Hematopoietic multipotent progenitor cell (in vitro differentiated cells): ENCODE measurements at regions not wholly inside any gene's neighbourhood (a gene's known extent, or its start where the extent isn't known, plus 50 kb on each side); places are given as distances from the start of the nearest gene placed in this dataset.

Experiments
- DNase-seq, 3 donors: peaks; one replicate each; pipeline ENCODE4 v3.0.0-alpha.2; 2011 to 2015; ENCODE audit warnings: low read depth in 2 of 3, low spot score in 2 of 3

DNA sequence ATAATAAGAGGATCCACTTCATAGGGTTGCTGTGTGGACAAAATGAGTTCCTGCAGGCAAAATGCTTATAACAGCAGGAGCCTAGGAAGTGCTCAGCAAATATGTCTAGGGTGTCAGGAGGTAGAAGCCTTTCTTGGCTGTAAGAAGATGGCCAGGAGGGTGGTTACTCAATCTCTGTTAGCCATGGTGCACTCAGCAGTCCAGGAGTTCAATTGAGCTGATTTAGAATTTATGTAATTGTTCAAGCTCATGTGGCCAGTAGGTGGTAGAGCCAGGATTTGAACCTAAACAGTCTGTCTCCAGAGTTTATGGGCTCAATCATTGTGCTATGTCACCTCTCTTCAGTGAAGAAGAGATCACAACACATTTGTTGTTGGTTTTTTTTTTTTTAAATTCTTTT is 381.2 kb downstream of the KIF4B start:
- no peak for DNase-seq

DNA sequence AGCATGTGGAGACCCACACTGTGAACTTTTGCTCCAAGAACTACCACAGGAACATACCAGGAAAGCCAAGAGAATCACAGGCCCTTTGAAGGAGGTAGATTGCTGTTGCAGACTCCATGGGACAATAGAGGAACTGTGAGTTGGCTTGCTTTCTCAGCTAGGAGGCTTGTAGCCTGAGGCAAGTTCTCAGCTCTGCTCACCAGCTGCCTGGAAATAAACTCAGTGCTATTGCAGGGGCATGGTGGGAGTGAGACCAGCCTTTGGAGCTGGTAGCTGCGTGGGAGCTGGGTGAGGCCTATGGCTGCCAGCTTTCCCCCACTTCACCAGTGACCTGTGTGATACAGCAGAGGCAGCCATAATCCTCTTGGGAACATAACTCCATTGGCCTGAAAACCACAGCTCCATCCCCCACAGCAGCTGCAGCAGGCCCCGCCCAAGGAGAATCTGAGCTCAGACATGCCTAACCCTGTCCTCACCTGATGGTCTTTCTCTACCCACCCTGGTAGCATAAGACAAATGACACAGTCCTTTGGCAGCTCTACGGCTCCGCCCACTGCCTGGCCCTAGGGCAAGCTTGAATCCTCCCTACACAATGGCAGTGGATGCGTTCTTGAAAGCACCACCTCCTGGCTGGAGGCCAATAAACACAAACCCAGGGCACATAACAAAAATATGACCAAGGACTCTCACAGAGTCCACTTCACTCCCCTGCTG is 389.5 kb downstream of the KIF4B start:
- no peak for DNase-seq

DNA sequence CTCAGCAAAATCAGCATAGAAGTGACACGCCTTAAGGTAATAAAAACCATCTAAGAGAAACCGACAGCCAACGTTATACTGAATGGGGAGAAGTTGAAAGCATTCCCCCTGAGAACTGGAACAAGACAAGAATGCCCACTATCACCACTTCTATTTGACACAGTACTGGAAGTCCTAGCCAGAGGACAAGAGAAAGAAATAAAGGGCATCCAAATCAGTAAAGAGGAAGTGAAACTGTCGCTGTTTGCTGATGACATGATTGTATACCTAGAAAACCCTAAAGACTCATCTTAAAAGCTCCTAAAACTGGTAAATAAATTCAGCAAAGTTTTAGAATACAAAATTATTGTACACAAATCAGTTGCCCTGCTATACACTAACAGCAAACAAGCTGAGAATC is 393.3 kb downstream of the KIF4B start:
- DNase-seq = no peak

DNA sequence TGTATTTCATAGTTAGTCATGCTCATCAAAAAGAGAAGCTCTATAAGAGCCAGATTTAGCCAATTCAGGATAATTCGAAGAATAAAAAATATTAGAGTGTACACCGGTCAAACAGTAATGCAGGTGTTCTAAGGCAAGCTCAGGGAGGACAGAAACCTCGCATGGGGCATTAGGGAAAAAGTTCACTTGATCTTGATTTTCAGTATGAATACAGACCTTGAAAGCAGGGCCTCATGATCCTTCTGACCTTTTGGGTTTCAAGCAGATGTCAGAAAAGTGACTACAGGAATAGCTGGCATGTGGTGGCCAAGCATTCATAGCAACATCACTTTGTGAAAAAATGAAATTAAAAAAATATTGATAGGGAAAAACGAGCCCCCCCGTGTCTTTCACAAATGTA is 394.9 kb downstream of the KIF4B start:
- DNase-seq = no peak

DNA sequence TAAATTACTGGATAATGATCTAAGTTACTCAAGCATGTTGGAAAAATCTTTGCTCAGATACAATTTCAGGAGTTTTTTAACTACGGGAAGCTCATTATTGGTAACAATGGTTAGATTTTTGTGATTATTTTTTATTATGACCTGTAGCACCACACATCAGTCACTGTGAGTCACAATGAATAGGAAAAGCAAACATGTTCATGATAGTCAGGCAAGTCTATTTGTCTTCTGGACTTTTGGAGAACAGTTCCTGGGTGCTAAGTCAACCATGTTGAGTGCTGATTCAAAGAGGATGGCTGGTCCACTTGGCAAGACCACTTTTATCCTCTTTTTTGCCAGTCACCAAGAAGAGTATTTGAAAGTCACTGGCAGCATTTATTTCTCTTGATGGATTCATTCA is 403.2 kb downstream of the KIF4B start:
- DNase-seq = no peak

DNA sequence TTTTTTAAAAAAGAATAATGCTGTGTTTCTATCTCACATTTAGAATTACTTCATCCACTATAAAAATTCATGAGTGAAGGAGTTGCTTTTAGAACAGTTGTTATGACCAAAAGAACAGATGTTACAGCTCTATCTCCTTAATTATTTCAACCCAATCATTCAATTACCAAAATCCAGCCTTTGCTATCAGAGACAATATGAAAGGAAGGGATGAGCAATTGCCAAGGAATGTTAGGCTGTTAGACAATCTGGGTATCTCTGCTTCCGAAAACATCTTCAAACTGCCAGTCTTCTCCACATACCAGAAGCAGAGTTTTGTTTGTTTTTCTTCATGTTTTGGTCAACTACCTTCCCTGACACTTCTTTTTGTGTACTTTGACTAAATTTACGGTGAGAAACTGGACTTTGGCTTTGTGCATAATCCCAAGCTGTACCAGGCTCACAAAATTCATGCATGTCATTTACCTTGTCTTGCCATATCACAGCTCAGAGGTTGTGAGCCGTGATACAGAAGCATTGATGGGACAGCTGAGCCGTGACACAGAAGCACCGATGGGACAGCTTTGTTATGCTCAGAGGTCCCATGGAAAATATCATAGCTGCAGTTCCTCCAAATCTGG is 405.5 kb downstream of the KIF4B start:
- no peak for DNase-seq

DNA sequence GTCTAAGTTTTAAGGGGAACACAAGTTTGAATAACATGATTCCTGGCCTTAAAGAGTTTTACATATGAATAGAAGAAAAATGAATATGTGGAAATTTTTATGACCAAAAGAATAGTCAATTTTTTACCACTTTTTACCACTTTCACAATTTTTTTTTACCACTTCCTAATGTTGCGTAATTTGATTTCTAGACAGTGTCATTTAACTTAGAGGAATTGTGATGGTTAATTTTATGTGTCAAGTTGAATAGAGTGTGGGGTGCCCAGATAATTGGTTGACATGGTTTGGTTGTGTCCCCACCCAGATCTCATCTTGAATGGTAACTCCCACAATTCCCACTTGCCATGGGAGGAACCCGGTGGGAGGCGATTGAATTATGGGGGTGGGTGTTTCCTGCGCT is 416.6 kb downstream of the KIF4B start:
- no peak for DNase-seq

DNA sequence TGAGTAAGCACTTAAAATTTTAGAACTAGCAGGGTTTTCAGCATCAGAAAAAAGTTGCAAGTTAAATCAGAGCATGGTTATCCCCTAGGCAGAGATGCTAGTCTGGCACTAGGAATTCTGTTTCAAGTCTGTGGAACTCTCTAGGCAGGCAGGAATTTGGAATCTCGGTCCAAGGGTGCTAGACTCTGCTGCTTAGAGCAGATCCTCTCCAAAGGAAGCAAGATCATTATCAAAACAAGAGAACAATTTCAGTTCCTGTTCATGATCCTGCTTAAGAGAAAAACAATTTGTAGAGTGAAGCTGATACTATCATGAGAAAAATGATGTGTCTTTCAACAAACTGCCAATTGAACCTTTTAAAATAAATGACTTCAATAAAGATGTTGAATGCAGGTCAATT is 420.7 kb downstream of the KIF4B start:
- DNase-seq = no peak

DNA sequence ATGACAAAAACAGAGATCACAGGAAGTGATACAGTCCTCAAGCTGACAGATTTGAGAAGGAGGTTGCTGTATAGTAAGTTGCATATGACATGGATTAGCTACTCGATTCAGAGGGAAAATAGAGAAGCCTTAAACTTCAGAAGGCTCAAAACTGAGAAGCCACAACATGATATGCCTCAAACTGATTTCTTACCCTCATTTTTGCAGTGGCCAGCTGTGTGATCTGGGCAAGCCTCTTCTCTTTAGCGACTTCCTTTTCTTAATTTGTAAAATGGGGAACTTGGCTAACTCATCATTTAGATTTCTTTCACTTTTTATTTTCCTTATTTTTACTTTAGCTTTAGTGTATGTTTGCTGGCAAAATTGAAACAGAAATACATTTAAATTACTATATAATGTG is 421.1 kb downstream of the KIF4B start:
- DNase-seq = peak in 1 of 3 donors; percentile 4

DNA sequence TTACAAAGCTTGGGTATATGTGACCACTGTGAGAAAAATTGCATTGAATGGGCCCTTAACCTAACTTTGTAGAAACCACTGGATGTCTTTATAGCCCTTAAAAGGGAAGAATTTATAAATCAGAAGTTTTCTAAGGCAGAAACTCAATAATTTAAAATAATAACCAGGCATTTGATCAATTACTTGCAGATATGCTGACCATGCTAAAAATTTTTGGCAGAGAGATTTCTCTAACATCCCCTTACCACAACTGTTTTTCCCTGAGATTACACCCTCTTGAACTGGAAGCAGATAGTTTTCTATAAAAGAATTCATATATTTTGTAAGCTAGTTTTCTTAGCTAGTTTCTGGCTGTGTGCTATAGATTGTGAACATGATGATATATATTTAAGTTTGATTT is 428.3 kb downstream of the KIF4B start:
- DNase-seq = no peak

DNA sequence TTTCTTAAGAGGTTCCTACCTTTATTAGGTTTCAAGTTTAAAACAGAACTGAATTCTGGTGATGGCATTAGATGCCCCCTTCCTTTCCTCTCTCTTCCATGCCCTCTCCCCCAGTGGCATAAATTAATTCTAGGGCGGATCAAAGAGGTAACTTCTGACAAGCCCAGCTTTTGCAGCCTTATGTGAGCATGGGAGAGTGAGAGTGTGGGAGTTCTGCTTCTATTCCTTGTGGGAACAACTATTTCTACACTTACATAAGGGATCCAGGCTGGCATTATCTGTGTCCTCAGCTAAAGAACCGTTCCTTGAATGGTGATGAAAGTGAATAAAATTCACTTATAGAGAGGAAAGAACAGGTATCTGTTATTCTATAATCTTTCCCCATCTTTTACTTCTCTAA is 437.6 kb downstream of the KIF4B start:
- DNase-seq = no peak

DNA sequence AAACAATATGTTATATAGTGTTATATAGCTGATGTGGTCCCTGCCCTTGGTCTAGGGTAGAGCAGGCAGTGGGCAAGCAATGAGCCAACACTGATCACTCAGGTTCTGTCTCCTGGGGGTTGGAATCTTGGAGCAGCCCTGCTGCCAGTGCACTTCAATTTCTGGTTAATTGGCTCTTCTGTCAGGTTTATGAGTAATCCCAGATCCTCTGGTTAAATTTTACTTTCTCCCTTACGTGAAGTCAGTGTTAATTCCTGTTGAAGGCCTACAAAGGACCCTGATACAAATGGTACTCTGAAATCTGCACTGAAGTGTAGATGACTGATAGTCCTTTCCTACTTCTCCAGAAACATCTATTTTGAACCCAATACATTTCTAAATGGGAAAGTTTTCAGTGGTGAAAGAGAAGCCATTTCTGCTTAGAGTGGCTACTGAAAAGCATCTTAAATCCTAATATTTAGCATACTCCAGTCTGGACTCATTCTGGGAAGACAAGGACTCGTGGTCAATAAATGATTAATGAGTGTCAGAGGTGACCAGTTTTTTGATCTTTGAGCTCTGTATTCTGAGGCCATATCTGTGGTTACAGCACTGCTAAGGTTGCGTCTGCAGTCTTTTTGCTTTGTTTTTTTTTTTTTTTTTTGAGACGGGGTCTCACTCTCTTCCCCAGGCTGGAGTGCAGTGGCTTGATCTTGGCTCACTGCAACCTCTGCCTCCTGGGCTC is 442.4 kb downstream of the KIF4B start:
- no peak for DNase-seq

DNA sequence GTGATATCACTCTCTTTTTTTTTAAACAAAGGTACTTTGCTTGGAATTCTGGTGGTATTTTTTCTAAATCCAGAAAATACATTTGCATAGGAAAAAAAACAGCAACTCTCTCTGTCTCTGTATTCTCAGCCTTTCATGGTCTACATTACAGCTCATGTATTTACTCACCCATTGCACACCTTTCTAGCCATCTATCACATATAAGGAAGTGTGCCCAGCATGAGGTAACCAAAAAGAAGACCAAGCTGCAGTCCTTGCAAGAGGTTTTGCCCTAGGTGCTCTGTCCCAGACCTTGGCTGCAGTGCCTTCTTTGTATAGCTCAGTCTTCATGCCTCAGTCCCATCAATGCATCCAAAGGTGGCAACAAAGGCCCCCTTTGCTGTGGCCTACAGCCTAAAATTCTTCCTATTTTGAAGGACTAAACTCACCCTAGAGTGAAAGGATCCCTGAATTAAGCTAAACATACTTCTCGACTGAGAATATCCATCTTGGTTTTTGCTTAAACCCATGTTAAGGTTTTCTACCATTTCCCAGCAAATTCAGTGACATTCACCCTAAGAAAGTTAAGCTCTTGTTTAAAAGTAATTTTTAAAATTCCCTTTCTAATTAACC is 446.4 kb downstream of the KIF4B start:
- DNase-seq = no peak

DNA sequence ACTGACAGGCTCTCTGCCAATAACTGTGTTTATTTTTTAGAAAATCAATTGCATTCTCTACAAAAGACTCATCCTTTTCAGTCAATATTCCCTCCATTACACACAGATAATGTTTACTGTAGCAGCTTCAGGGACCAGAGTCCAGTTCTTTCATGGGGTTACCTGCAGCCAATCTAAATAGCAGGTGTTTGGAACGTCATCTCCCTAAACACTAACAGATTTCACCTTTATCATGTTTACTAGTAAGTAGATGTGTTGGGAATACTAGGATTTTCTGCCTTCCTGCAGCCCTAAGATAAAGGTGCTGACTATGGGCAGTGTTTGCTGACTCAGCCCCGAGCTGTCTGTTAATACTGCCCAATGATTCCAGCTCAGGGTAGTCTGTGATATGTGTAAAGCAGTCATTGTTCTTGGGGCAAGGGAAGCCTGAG is 447.0 kb downstream of the KIF4B start:
- DNase-seq = no peak

DNA sequence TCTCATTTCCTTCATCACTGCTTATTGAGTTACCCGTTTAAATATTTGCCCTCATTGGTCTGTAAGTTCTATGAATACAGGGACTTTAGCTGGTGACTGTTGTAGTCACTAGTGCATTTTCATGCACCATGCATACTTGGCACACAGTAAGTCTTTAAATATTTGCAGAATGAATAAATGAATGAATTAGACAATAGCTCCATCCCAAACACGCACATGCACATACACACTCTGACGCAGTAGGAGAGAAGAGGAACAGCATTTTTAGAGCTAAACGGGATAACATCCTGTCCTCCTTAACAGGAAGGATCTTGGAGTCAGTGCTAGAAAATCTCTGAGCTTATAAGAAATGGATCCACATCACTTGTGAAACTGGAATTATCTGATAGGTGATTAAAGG is 447.7 kb downstream of the KIF4B start:
- no peak for DNase-seq

DNA sequence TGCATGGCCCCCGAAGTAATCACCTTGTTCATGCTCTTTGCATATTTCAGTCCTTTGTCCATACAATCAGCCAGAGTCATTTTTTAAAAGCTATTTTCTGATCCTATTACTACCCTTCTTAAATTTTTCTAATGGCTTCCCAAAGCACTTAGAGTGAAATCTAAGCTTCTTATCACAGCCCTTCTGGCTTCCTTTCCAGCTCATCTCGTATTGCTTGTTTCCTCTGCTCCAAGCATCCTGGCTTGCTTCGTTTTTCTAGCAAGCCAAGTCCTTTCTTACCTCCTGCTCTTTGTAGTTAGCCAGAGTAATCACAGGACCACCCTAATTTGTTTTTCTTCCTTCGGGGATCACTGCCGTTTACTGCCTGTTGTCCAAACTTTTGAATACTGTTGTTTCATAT is 453.3 kb downstream of the KIF4B start:
- no peak for DNase-seq

DNA sequence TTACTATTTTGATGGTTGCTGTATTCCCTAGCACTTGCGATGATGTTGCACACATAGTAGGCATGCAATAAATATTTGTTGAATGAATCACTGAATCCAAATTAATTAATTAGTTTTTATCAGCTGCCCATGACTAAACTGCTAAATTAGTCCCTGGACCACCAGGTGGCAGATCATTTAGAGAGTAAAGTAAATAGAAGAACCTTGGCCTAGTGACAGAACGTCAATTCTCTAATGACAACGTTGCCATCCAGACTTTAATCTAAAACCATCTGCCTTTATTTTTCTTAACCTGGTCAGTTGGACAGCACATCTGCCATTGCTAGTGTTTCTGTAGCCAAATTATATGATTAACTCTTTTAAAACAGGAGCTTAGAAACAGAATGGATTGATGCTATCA is 457.5 kb downstream of the KIF4B start:
- no peak for DNase-seq

DNA sequence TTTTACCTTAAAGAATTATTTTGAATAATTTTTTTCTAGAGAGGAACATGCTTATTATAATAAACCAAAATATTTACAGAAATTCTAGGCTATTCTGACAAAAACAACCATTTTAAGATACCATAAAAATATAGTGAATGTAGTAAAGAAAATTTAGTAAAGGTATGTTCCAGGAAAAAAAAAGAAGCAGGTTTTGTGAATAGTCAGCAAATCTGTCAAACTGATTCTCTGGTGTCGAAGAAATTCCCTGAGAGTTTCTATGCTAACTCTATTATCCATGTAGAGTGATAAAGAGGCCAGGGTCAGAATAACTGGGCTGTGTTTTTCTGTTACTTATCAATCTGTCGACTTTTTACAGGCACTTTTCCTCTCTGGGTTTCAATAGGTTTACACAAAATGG is 459.2 kb downstream of the KIF4B start:
- no peak for DNase-seq

DNA sequence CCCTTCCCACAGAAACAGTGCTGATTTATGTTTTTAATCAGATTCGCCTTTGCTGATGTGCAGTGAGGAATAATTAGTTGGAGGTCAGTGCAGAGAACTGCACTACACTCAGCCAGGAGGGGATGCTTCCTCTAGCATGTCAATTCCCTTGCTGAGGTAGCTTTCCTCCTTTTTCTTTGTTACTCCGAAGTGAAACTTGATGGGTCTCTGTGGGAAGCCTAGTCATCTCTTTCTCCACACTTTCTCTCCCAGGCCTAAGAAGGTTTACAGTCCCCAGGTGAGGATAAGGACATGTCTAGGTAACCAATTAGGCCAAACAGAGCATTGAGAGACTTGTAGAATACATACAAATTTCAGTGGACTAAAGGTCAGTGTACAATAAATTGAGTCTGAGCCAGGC is 461.8 kb downstream of the KIF4B start:
- no peak for DNase-seq

DNA sequence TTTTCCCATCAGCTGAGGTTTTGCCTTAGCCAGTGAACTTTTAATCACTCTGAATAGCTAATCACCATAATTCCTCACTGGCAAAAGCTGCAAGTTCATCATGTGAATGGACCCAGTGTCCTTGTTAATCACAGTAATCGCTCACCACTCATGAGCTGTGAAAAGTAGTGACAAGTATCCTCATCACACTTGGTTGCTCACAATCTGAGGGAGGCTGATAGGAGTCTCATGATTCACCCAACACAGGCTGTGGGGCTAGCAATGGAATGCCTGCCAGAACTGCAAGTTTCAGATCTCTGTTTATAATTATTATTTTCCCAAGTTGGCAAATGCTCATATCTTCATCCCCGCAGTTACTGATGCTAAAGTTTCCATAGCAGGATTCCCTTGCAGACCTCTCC is 467.2 kb downstream of the KIF4B start:
- DNase-seq = no peak

DNA sequence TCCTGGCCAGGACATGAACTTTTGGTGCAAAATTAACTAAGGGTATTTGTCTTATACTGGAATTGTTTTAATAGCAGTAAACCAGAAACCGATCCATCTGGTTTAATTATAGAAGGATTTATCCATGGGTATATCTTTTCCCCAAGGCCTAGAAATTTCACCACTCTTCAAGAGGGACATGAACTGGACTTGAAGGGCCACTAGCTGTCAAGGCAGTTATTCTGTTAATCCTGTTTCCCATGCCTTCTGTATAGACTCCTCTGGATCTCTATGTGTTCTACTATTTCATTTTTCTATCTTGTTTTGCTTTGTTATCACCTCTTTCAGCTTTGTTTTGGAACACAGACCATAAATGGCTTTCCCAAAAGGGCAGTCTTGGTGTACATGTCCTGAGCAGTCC is 467.6 kb downstream of the KIF4B start:
- no peak for DNase-seq

DNA sequence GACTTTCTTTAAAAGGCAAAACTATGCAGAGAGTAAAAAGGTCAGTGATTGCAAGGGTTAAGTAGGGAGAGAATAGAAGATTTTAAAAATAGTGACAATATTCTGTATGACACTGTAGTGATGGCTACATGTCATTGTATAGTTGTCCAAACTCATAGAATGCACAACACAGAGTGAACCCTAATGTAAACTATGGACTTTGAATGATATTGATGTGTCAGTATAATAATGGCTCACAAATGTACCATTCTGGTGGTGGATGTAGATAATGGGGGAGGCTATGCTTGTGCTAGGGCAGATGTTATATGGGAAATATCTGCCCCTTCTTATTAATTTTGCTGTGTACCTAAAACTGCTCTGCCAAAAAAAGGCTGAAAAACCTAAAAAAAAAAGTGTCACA is 468.9 kb downstream of the KIF4B start:
- DNase-seq = no peak
